ENCODE measurements at regions not wholly inside any gene's neighbourhood (a gene's known extent, or its start where the extent isn't known, plus 50 kb on each side); places are given as distances from the start of the nearest gene placed in this dataset.
A peak's percentile ranks its signal among the peaks of the same experiment; 100 is the strongest.

DNA sequence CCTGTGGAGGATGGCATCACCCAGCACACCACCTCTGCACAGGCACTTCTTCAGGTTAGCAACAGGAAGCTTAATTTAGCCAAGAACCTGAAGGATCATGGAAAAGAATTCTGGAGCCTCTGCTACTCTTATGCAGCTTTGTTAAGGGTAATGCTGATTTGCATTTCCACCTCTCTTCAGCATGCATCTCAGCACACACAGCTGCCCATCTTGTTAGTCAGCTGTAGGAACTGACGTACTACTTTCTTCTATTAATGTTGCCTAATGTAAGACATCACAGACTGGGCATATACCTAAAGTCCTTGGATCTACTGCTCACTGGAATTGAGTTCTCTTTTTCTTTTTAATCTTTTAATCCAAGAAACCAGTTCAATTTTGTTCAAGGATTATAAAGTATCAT, 181.0 kb downstream of the SPP2 start:
- no peak for DNase-seq
- H3K36me3 ChIP-seq (ENCODE audit: control insufficient read depth in 4 of 4, insufficient read depth in 4 of 4, low read length in 3 of 4) = no peaks in the 10 kb centered on the region
- H3K4me1 ChIP-seq (ENCODE audit: control extremely low read depth in 1 of 4, control insufficient read depth in 4 of 4, insufficient read depth in 4 of 4, low read length in 3 of 4) = no peaks in the 10 kb centered on the region
- WGBS (ENCODE audit: insufficient coverage) = 100% methylated on average over 1 of the region's 1 CpG
- no peak overlapping the region for H3K27ac ChIP-seq (ENCODE audit: insufficient read depth in 1 of 2, low read depth in 1 of 2, low read length in 2 of 2, poor library complexity in 1 of 2, severe bottlenecking in 2 of 2)
- POLR2A ChIA-PET = no interaction called here
- CTCF ChIA-PET = no interaction called here
- peaks cover 0 to 9% (median 6%) of the 10 kb centered on the region in 5 experiments for H3K27me3 ChIP-seq (replicated peaks in 2 of 5; ENCODE audit: control insufficient read depth in 4 of 5, insufficient read depth in 5 of 5, low read length in 4 of 5)
- no peaks in the 10 kb centered on the region for H3K9me3 ChIP-seq (ENCODE audit: control extremely low read depth in 1 of 5, control insufficient read depth in 4 of 5, insufficient read depth in 2 of 5, low read depth in 1 of 5, low read length in 4 of 5)
- no peak overlapping the region for H3K4me3 ChIP-seq (ENCODE audit: control insufficient read depth in 1 of 7, extremely low read depth in 1 of 7, insufficient read depth in 4 of 7, low read depth in 2 of 7, low read length in 6 of 7)

DNA sequence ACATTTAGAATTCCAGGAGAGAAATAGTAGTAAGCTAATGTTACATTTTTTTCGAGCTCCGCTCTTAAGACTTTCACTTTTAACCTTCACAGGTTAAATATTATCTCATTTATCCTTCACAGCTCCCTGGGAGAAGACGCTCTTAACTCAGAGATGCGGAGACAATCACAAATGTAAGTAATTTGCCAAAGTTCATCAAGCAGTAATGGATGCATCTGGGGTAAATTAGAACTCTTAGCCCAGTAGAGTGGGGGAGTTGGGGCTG, 168.5 kb downstream of the SPP2 start:
- DNase-seq = no peak
- Histone ChIP-seq H3K27ac (ENCODE audit: insufficient read depth in 1 of 2, low read depth in 1 of 2, low read length in 2 of 2, poor library complexity in 1 of 2, severe bottlenecking in 2 of 2) (no peak overlapping the region), H3K27me3 (replicated peaks in 2 of 5; ENCODE audit: control insufficient read depth in 4 of 5, insufficient read depth in 5 of 5, low read length in 4 of 5) (peaks cover 0 to 10% (median 7%) of the 10 kb centered on the region in 5 experiments), H3K4me1 (ENCODE audit: control extremely low read depth in 1 of 4, control insufficient read depth in 4 of 4, insufficient read depth in 4 of 4, low read length in 3 of 4) (no peaks in the 10 kb centered on the region), H3K4me3 (ENCODE audit: control insufficient read depth in 1 of 7, extremely low read depth in 1 of 7, insufficient read depth in 4 of 7, low read depth in 2 of 7, low read length in 6 of 7) (no peak overlapping the region), H3K36me3 (ENCODE audit: control insufficient read depth in 4 of 4, insufficient read depth in 4 of 4, low read length in 3 of 4) (no peaks in the 10 kb centered on the region), H3K9me3 (ENCODE audit: control extremely low read depth in 1 of 5, control insufficient read depth in 4 of 5, insufficient read depth in 2 of 5, low read depth in 1 of 5, low read length in 4 of 5) (peaks cover 0 to 2% (median 0%) of the 10 kb centered on the region in 5 experiments)
- POLR2A ChIA-PET = no interaction called here
- CTCF ChIA-PET = no interaction called here
- WGBS (ENCODE audit: insufficient coverage) = no CpG with 5 or more reads among the region's 4 CpGs

DNA sequence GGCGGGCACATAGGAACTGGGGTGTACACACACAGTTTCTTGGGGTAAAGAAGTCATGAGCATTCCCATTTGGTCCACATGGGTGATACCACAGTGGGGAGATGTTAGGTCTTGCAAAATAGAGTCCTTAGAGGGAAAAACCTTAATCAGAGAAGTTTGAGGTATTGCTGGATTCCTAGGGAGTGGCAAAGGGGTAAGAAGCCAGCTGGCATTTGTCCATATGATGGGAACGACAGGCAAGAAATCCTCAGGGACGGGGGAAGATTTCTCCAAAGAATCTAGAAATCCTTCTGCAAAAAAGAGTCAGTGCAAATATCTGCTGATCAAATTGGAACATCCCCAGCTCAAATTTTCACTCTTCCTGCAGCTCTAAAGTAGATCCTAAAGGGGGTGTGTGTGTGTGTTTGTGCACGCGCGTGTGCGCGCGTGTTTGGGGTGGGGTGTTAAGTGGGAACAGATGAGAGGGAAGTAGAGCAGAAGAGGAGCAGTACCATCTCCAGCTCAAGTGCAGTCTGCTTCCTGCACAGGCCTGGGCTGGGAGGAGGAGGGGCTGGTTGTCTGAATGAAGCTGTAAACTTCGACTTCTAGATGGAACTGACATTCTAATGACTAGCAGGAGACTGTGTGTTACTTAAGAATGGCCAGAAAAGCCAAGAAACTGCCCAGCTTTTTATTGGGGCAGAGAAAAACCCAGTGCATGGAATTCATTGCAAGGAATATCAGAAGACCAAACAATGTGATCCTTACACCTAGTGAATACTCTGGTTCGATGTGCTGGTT, 168.0 kb downstream of the SPP2 start:
- Histone ChIP-seq H3K4me1 (ENCODE audit: control extremely low read depth in 1 of 4, control insufficient read depth in 4 of 4, insufficient read depth in 4 of 4, low read length in 3 of 4) (no peaks in the 10 kb centered on the region), H3K27ac (ENCODE audit: insufficient read depth in 1 of 2, low read depth in 1 of 2, low read length in 2 of 2, poor library complexity in 1 of 2, severe bottlenecking in 2 of 2) (no peak overlapping the region), H3K36me3 (ENCODE audit: control insufficient read depth in 4 of 4, insufficient read depth in 4 of 4, low read length in 3 of 4) (no peaks in the 10 kb centered on the region), H3K4me3 (ENCODE audit: control insufficient read depth in 1 of 7, extremely low read depth in 1 of 7, insufficient read depth in 4 of 7, low read depth in 2 of 7, low read length in 6 of 7) (no peak overlapping the region), H3K27me3 (replicated peaks in 2 of 5; ENCODE audit: control insufficient read depth in 4 of 5, insufficient read depth in 5 of 5, low read length in 4 of 5) (peaks cover 0 to 10% (median 7%) of the 10 kb centered on the region in 5 experiments), H3K9me3 (ENCODE audit: control extremely low read depth in 1 of 5, control insufficient read depth in 4 of 5, insufficient read depth in 2 of 5, low read depth in 1 of 5, low read length in 4 of 5) (peaks cover 0 to 2% (median 0%) of the 10 kb centered on the region in 5 experiments)
- ChIA-PET POLR2A (no interaction called here), CTCF (no interaction called here)
- WGBS (ENCODE audit: insufficient coverage) = 65% methylated on average over 8 of the region's 11 CpGs
- DNase-seq = peak; percentile 1 to 30 (median 20)

DNA sequence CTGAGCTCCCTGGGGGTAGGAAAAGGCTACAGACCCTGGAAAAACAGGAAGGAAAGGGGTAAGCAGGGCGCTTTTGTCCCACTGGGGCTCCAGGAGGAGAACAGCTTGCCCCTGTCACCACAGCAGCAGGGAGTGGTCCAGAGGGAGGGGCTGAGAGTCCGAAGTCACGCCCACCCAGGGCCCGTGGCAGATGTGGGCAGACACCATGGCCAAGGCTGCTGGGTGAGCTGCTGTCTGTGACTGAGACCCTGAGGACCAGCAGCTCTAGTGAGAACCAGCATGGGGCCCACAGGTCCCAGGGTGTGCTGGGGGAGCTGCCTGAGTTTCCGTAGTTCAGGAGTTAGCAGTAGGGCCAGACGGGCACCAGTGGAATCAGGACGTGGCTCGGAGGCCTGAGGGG, 162.0 kb downstream of the SPP2 start:
- POLR2A ChIA-PET = no interaction called here
- WGBS (ENCODE audit: insufficient coverage) = 86% methylated on average over 8 of the region's 8 CpGs
- Histone ChIP-seq H3K36me3 (ENCODE audit: control insufficient read depth in 4 of 4, insufficient read depth in 4 of 4, low read length in 3 of 4) (no peaks in the 10 kb centered on the region), H3K4me3 (ENCODE audit: control insufficient read depth in 1 of 7, extremely low read depth in 1 of 7, insufficient read depth in 4 of 7, low read depth in 2 of 7, low read length in 6 of 7) (no peak overlapping the region), H3K9me3 (ENCODE audit: control extremely low read depth in 1 of 5, control insufficient read depth in 4 of 5, insufficient read depth in 2 of 5, low read depth in 1 of 5, low read length in 4 of 5) (no peaks in the 10 kb centered on the region), H3K4me1 (ENCODE audit: control extremely low read depth in 1 of 4, control insufficient read depth in 4 of 4, insufficient read depth in 4 of 4, low read length in 3 of 4) (no peaks in the 10 kb centered on the region), H3K27me3 (replicated peaks in 2 of 5; ENCODE audit: control insufficient read depth in 4 of 5, insufficient read depth in 5 of 5, low read length in 4 of 5) (peaks cover 0 to 28% (median 7%) of the 10 kb centered on the region in 5 experiments), H3K27ac (ENCODE audit: insufficient read depth in 1 of 2, low read depth in 1 of 2, low read length in 2 of 2, poor library complexity in 1 of 2, severe bottlenecking in 2 of 2) (no peak overlapping the region)
- no peak for DNase-seq
- CTCF ChIA-PET = no interaction called here

DNA sequence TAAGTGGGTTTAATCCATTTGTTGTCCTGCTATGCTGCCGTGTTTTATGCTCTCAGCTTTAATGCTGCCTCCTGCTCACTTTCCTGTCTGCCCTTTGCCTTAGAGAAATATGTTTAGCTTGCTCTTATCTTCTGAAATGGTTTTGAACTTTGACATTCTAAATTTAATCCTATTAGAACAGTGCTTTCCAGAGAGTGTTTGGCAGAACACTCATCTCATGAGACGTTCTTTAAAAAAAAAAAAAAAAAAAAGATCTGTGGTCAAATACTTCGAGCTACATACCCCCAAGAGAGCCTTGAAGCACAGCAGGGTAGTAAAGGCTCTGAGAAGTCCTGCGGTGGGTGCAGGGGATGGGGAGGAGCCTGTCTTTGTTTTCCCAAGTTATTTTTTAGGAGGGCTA, 161.3 kb downstream of the SPP2 start:
- H3K36me3 ChIP-seq (ENCODE audit: control insufficient read depth in 4 of 4, insufficient read depth in 4 of 4, low read length in 3 of 4) = no peaks in the 10 kb centered on the region
- no peak overlapping the region for H3K4me3 ChIP-seq (ENCODE audit: control insufficient read depth in 1 of 7, extremely low read depth in 1 of 7, insufficient read depth in 4 of 7, low read depth in 2 of 7, low read length in 6 of 7)
- no peak overlapping the region for H3K27ac ChIP-seq (ENCODE audit: insufficient read depth in 1 of 2, low read depth in 1 of 2, low read length in 2 of 2, poor library complexity in 1 of 2, severe bottlenecking in 2 of 2)
- H3K9me3 ChIP-seq (ENCODE audit: control extremely low read depth in 1 of 5, control insufficient read depth in 4 of 5, insufficient read depth in 2 of 5, low read depth in 1 of 5, low read length in 4 of 5) = no peaks in the 10 kb centered on the region
- no peaks in the 10 kb centered on the region for H3K4me1 ChIP-seq (ENCODE audit: control extremely low read depth in 1 of 4, control insufficient read depth in 4 of 4, insufficient read depth in 4 of 4, low read length in 3 of 4)
- CTCF ChIA-PET = no interaction called here
- POLR2A ChIA-PET = no interaction called here
- no peak for DNase-seq
- no CpG with 5 or more reads among the region's 4 CpGs for WGBS (ENCODE audit: insufficient coverage)
- H3K27me3 ChIP-seq (replicated peaks in 2 of 5; ENCODE audit: control insufficient read depth in 4 of 5, insufficient read depth in 5 of 5, low read length in 4 of 5) = peaks cover 0 to 21% (median 4%) of the 10 kb centered on the region in 5 experiments

DNA sequence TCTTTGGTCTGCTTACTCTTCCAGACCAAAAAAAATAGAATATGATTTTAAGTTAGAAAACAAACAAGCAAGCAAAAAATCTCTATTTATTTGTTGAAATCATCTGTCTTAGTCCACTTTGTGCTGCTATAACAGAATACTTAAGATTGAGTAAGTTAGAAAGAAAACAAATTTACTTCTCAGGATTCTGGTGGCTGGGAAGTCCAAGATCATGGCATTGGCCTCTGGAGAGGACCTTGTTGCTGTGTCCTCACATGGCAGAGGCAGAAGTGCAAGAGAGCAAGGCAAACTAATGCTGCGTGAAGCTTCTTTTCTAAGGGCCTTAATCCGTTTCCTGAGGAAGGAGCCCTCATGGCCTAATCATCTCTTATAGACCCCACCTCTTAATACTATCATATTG, 156.2 kb downstream of the SPP2 start:
- Histone ChIP-seq H3K27ac (ENCODE audit: insufficient read depth in 1 of 2, low read depth in 1 of 2, low read length in 2 of 2, poor library complexity in 1 of 2, severe bottlenecking in 2 of 2) (no peak overlapping the region), H3K36me3 (ENCODE audit: control insufficient read depth in 4 of 4, insufficient read depth in 4 of 4, low read length in 3 of 4) (no peaks in the 10 kb centered on the region), H3K27me3 (replicated peaks in 2 of 5; ENCODE audit: control insufficient read depth in 4 of 5, insufficient read depth in 5 of 5, low read length in 4 of 5) (peaks cover 0 to 5% (median 2%) of the 10 kb centered on the region in 5 experiments), H3K9me3 (ENCODE audit: control extremely low read depth in 1 of 5, control insufficient read depth in 4 of 5, insufficient read depth in 2 of 5, low read depth in 1 of 5, low read length in 4 of 5) (peaks cover 0 to 16% (median 2%) of the 10 kb centered on the region in 5 experiments), H3K4me1 (ENCODE audit: control extremely low read depth in 1 of 4, control insufficient read depth in 4 of 4, insufficient read depth in 4 of 4, low read length in 3 of 4) (no peaks in the 10 kb centered on the region), H3K4me3 (ENCODE audit: control insufficient read depth in 1 of 7, extremely low read depth in 1 of 7, insufficient read depth in 4 of 7, low read depth in 2 of 7, low read length in 6 of 7) (no peak overlapping the region)
- ChIA-PET POLR2A (no interaction called here), CTCF (interaction anchor here (1.2 kb wide), 1 partner anchor 71 kb away, joined by 4 read pairs; no protein-coding TSS in a partner anchor)
- WGBS (ENCODE audit: insufficient coverage) = 100% methylated on average over 1 of the region's 2 CpGs
- DNase-seq = no peak

DNA sequence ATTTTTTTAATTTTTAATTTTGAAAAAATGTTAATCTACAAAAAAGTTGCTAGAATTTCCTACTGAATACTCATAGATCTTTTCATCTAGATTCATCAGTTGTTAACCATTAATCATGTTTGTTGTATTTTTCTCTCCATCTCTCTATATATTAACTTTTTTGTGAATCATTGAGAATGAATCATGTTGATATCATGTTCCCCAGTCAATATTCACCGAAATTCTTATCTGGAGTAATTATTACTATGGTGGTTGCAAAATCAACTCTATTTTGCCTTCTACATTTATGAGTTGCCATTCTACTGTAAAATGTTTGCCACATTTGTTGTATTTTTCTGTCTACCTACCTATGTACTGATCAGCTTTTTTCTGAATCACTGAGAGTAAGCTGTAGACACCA, 154.0 kb downstream of the SPP2 start:
- CTCF ChIA-PET = no interaction called here
- POLR2A ChIA-PET = no interaction called here
- Histone ChIP-seq H3K4me1 (ENCODE audit: control extremely low read depth in 1 of 4, control insufficient read depth in 4 of 4, insufficient read depth in 4 of 4, low read length in 3 of 4) (no peaks in the 10 kb centered on the region), H3K9me3 (ENCODE audit: control extremely low read depth in 1 of 5, control insufficient read depth in 4 of 5, insufficient read depth in 2 of 5, low read depth in 1 of 5, low read length in 4 of 5) (peaks cover 0 to 16% (median 2%) of the 10 kb centered on the region in 5 experiments), H3K27ac (ENCODE audit: insufficient read depth in 1 of 2, low read depth in 1 of 2, low read length in 2 of 2, poor library complexity in 1 of 2, severe bottlenecking in 2 of 2) (no peak overlapping the region), H3K4me3 (ENCODE audit: control insufficient read depth in 1 of 7, extremely low read depth in 1 of 7, insufficient read depth in 4 of 7, low read depth in 2 of 7, low read length in 6 of 7) (no peak overlapping the region), H3K27me3 (replicated peaks in 2 of 5; ENCODE audit: control insufficient read depth in 4 of 5, insufficient read depth in 5 of 5, low read length in 4 of 5) (peaks cover 0 to 13% (median 0%) of the 10 kb centered on the region in 5 experiments), H3K36me3 (ENCODE audit: control insufficient read depth in 4 of 4, insufficient read depth in 4 of 4, low read length in 3 of 4) (no peaks in the 10 kb centered on the region)
- WGBS (ENCODE audit: insufficient coverage) = no CpG with 5 or more reads among the region's 1 CpG
- no peak for DNase-seq
